ENCODE measurements at regions not wholly inside any gene's neighbourhood (a gene's known extent, or its start where the extent isn't known, plus 50 kb on each side); places are given as distances from the start of the nearest gene placed in this dataset.
A peak's percentile ranks its signal among the peaks of the same experiment; 100 is the strongest.
"Not testable (repeated sequence)": the region's sequence is repeated elsewhere in the genome, so short reads cannot be mapped to it uniquely, and the experiment has no call there.

DNA sequence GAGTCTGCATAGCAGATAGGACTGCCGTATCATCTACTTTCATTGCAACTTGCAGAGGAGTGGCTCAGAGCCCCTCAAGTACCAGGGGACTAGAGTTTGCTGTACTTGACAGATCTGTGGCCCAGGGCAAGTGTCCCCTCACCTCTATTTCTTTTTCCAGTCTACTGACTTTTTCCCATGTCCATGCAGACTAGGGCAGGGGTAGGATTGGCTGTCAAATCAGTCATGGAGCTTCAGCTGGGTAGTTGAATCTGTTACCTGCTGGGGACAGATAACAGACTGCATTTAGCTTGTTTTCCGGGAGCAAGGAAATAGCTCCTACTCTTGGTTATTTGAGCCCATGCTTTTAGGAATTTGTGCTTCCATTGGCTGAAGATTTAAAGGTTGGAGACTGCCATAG, 121.0 kb upstream of the CDK13 start:
- intact Hi-C loops (cut with DNase I) = no loop called here
- Histone ChIP-seq H3K4me3 (no peak overlapping the region), H3K27ac (no peak overlapping the region), H3K9me3 (no peaks in the 10 kb centered on the region), H3K27me3 (no peaks in the 10 kb centered on the region), H3K36me3 (no peaks in the 10 kb centered on the region), H3K4me1 (ENCODE audit: insufficient read depth) (no peaks in the 10 kb centered on the region)
- no peak for TF ChIP-seq EP300 (IDR thresholded peaks at IDR 0.05)
- TF ChIP-seq, protein P1, sequence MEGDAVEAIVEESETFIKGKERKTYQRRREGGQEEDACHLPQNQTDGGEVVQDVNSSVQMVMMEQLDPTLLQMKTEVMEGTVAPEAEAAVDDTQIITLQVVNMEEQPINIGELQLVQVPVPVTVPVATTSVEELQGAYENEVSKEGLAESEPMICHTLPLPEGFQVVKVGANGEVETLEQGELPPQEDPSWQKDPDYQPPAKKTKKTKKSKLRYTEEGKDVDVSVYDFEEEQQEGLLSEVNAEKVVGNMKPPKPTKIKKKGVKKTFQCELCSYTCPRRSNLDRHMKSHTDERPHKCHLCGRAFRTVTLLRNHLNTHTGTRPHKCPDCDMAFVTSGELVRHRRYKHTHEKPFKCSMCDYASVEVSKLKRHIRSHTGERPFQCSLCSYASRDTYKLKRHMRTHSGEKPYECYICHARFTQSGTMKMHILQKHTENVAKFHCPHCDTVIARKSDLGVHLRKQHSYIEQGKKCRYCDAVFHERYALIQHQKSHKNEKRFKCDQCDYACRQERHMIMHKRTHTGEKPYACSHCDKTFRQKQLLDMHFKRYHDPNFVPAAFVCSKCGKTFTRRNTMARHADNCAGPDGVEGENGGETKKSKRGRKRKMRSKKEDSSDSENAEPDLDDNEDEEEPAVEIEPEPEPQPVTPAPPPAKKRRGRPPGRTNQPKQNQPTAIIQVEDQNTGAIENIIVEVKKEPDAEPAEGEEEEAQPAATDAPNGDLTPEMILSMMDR (IDR thresholded peaks at IDR 0.05) = no peak
- TF ChIP-seq POLR2A (IDR thresholded peaks at IDR 0.05) = no peak
- 90 to 98% (median 96%) methylated on average over 2 of the region's 2 CpGs for WGBS, 3 donors
- DNase-seq = no peak

DNA sequence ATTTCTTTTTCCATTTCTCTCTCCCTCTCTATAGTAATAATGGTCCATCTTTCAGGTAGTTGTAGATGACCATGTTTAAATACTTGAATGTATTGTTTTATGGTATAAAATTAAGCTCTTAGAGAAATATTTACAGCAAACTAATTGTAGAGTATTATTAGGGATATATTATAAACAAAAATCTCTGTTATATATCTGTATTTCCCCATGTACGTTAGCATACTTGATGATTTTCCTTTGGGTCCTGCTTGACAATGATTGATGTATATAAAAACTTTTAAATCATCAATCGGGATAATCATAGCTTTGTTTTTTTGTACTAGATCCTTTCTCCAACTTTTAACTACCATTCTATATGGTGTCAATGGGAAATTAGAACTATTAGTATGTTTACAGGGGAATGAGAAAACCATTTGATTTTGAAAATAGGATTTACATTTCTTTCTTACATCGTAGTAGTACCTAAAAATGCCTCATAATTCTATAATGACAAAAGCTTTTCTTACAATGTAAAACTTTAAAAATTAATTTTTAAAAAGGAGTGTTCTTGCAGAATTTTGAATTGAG, 117.5 kb upstream of the CDK13 start:
- Histone ChIP-seq H3K9me3 (no peaks in the 10 kb centered on the region), H3K27me3 (no peaks in the 10 kb centered on the region), H3K4me1 (ENCODE audit: insufficient read depth) (no peaks in the 10 kb centered on the region), H3K4me3 (peak overlapping the region; percentile 44), H3K36me3 (no peaks in the 10 kb centered on the region), H3K27ac (no peak overlapping the region)
- 72 to 78% (median 78%) methylated on average over 3 of the region's 3 CpGs for WGBS, 3 donors
- no peak for DNase-seq
- intact Hi-C loops (cut with DNase I) = no loop called here
- TF ChIP-seq, protein P1 (IDR thresholded peaks at IDR 0.05) = no peak
- TF ChIP-seq POLR2A (IDR thresholded peaks at IDR 0.05) = no peak
- no peak for TF ChIP-seq EP300 (IDR thresholded peaks at IDR 0.05)

DNA sequence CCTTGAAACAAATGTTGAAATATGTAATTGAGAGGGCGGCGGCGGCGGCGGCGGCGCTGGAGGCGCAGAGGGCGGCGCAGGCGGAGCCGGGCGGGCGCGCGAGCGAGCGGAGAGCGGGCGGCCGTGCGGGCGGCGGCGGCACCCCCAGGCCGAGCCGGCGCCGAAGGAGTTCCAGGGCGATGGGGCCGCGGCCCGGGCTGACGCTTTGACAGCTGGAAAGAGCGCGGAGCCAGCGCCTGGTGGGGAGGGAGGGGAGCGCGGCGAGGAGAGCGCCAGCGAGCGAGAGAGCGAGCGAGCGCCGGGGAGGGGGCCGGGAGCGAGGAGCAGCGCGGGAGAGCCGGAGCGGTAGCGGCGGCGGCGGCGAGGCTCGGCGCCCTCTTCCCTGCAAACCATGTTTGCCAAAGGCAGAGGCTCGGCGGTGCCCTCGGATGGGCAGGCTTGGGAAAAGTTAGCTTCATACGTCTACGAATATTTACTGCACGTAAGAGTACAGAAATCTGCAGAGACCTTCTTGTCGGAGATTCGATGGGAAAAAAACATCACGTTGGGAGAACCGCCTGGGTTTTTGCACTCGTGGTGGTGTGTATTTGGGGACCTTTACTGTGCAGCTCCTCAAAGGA, 116.8 kb upstream of the CDK13 start:
- intact Hi-C loops (cut with DNase I); H3K27ac ChIP-seq; H3K4me1 ChIP-seq (ENCODE audit: insufficient read depth); H3K27me3 ChIP-seq; H3K36me3 ChIP-seq; H3K9me3 ChIP-seq: not testable (repeated sequence)
- 0 to 1% (median 1%) methylated on average over 67 to 71 of the region's 71 CpGs for WGBS, 3 donors
- peak; percentile 40 to 74 (median 67) for DNase-seq
- H3K4me3 ChIP-seq = peak overlapping the region; percentile 44

DNA sequence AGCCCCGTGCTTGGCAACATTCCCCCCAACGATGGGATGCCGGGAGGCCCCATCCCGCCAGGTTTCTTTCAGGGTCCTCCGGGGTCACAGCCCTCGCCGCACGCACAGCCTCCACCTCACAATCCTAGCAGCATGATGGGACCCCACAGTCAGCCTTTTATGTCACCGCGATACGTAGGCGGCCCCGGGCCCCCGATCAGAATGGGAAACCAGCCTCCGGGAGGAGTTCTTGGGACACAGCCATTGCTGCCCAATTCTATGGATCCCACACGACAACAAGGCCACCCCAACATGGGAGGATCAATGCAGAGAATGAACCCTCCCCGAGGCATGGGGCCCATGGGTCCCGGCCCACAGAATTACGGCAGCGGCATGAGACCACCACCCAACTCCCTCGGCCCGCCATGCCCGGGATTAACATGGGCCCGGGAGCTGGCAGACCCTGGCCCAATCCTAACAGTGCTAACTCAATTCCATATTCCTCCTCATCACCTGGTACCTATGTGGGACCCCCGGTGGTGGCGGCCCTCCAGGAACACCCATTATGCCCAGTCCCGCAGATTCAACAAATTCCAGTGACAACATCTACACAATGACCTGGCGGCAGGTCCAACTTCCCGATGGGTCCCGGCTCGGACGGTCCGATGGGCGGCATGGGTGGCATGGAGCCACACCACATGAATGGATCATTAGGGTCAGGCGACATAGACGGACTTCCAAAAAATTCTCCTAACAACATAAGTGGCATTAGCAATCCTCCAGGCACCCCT, 116.0 kb upstream of the CDK13 start:
- peak overlapping the region; percentile 44 for H3K4me3 ChIP-seq
- DNase-seq = peak in 2 of 5 donors; percentile 28 to 31
- intact Hi-C loops (cut with DNase I); H3K9me3 ChIP-seq; H3K4me1 ChIP-seq (ENCODE audit: insufficient read depth); H3K27me3 ChIP-seq; H3K36me3 ChIP-seq; H3K27ac ChIP-seq: not testable (repeated sequence)
- 57 to 68% (median 63%) methylated on average over 36 of the region's 36 CpGs for WGBS, 3 donors

DNA sequence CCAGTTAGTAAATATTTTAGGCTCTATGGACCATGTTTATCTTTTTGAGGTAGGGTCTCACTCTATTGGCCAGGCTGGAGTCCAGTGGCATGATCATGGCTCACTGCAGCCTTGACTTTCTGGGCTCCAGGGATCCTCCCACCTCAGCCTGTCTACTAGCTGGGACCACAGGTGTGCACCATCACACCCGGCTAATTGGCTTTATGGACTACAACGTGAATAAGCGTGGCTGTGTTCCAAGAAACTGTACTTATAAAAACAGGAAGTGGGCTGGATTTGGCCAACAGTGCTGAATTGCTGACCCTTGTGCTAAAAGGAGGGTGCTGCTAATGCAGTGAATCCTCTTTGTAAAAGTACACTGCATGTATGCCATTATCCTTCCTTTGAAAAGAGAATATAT, 111.7 kb upstream of the CDK13 start:
- Histone ChIP-seq H3K4me1 (ENCODE audit: insufficient read depth) (peaks cover 5% of the 10 kb centered on the region), H3K36me3 (no peaks in the 10 kb centered on the region), H3K9me3 (no peaks in the 10 kb centered on the region), H3K4me3 (no peak overlapping the region), H3K27ac (no peak overlapping the region), H3K27me3 (no peaks in the 10 kb centered on the region)
- WGBS, 3 donors = 0 to 2% (median 0%) methylated on average over 3 of the region's 3 CpGs
- TF ChIP-seq, protein P1 (IDR thresholded peaks at IDR 0.05) = no peak
- TF ChIP-seq EP300 (IDR thresholded peaks at IDR 0.05) (no peak), POLR2A (IDR thresholded peaks at IDR 0.05) (no peak)
- peak; percentile 55 to 80 (median 73) for DNase-seq
- intact Hi-C loops (cut with DNase I) = no loop called here

Data from ovary (tissue), 7 donors.